GM23338 (cell line): ENCODE measurements at regions not wholly inside any gene's neighbourhood (a gene's known extent, or its start where the extent isn't known, plus 50 kb on each side); places are given as distances from the start of the nearest gene placed in this dataset.

Source experiments
- ATAC-seq: fragments of 200-7000 bp; cut with Tn5 transposase; 3 replicates; pipeline ENCODE4 v1.9.1; 2020
- DNase-seq: peaks from one replicate; pipeline ENCODE4 v3.0.0-alpha.2; 2015; ENCODE audit warnings: low spot score
- H2AFZ ChIP-seq: fragments of 200-600 bp; sonication (generic); 2 replicates; pipeline ENCODE4 v1.8.0; 2016; ENCODE audit warnings: antibody characterized with exemption, mild to moderate bottlenecking, moderate library complexity
- H3F3A ChIP-seq: fragments of 200-600 bp; sonication (generic); replicated peaks from 2 replicates; pipeline ENCODE4 v1.8.0; 2017; ENCODE audit warnings: antibody characterized with exemption, mixed run types, low read depth
- H3K27ac ChIP-seq: fragments of 200-600 bp; sonication (generic); 2 replicates; pipeline ENCODE4 v1.6.1; 2016; ENCODE audit warnings: low read depth
- H3K27me3 ChIP-seq: fragments of 200-600 bp; sonication (generic); 2 replicates; pipeline ENCODE4 v1.8.0; 2016; ENCODE audit warnings: mild to moderate bottlenecking, mixed run types, moderate library complexity; ENCODE audit not compliant: insufficient read depth
- H3K36me3 ChIP-seq: fragments of 200-600 bp; sonication (generic); 2 replicates; pipeline ENCODE4 v1.8.0; 2016; ENCODE audit warnings: mild to moderate bottlenecking; ENCODE audit not compliant: insufficient read depth
- H3K4me1 ChIP-seq: fragments of 200-600 bp; sonication (generic); 2 replicates; pipeline ENCODE4 v1.8.0; 2016; ENCODE audit warnings: mild to moderate bottlenecking, moderate library complexity; ENCODE audit not compliant: insufficient read depth
- H3K4me2 ChIP-seq: fragments of 200-600 bp; sonication (generic); 2 replicates; pipeline ENCODE4 v1.7.1; 2017; ENCODE audit warnings: mixed run types
- H3K4me3 ChIP-seq: fragments of 200-600 bp; sonication (generic); 2 replicates; pipeline ENCODE4 v1.6.1; 2016; ENCODE audit warnings: mixed run types
- H3K79me2 ChIP-seq: fragments of 200-600 bp; sonication (generic); replicated peaks from 2 replicates; pipeline ENCODE4 v1.8.0; 2017; ENCODE audit warnings: mild to moderate bottlenecking; ENCODE audit not compliant: insufficient read depth
- H3K9me2 ChIP-seq: fragments of 200-600 bp; sonication (generic); 2 replicates; pipeline ENCODE4 v1.8.0; 2017; ENCODE audit not compliant: insufficient read depth
- H4K20me1 ChIP-seq: fragments of 200-600 bp; sonication (generic); replicated peaks from 2 replicates; pipeline ENCODE4 v1.8.0; 2017; ENCODE audit warnings: mild to moderate bottlenecking; ENCODE audit not compliant: insufficient read depth
- H3K27ac Mint-ChIP-seq: 2 replicates; pipeline ENCODE4 v1.8.0; 2020; ENCODE audit warnings: inconsistent platforms, mild to moderate bottlenecking, moderate library complexity, mixed read lengths
- H3K27me3 Mint-ChIP-seq: 3 replicates; pipeline ENCODE4 v1.8.0; 2022; ENCODE audit warnings: low read depth, mild to moderate bottlenecking, moderate library complexity, mixed read lengths, inconsistent platforms; ENCODE audit not compliant: insufficient read depth, poor library complexity
- H3K36me3 Mint-ChIP-seq: 3 replicates; pipeline ENCODE4 v1.8.0; 2021; ENCODE audit warnings: low read depth, mild to moderate bottlenecking, inconsistent platforms, moderate library complexity, mixed read lengths
- H3K4me1 Mint-ChIP-seq: 3 replicates; pipeline ENCODE4 v1.8.0; 2020; ENCODE audit warnings: mild to moderate bottlenecking, inconsistent platforms, mixed read lengths
- H3K4me3 Mint-ChIP-seq: 3 replicates; pipeline ENCODE4 v1.8.0; 2021; ENCODE audit warnings: moderate library complexity, mild to moderate bottlenecking, inconsistent platforms, mixed read lengths
- H3K9me3 Mint-ChIP-seq: 3 replicates; pipeline ENCODE4 v1.8.0; 2020; ENCODE audit warnings: moderate library complexity, mild to moderate bottlenecking, inconsistent platforms, mixed read lengths
- CREB1 ChIP-seq: fragments of 250-450 bp; sonication (Bioruptor Pico); IDR thresholded peaks from 2 replicates; pipeline ENCODE4 v1.5.0; 2020; ENCODE audit warnings: low read depth, mild to moderate bottlenecking, moderate library complexity
- CTCF ChIP-seq, 2 experiments: fragments of 200-600 bp in 1 of 2; sonication (generic) in 1 of 2; conservative IDR thresholded peaks; 2 replicates each; pipeline versions ENCODE4 v1.5.1 to v1.6.1; 2016 to 2017; ENCODE audit warnings: antibody characterized with exemption in 2 of 2, low read depth in 2 of 2, mild to moderate bottlenecking in 2 of 2, moderate library complexity in 1 of 2
- ETS1 ChIP-seq: IDR thresholded peaks from 2 replicates; pipeline ENCODE4 v1.6.1; 2016; ENCODE audit warnings: antibody characterized with exemption
- EZH2 ChIP-seq: fragments of 200-600 bp; sonication (generic); IDR thresholded peaks from one replicate; pipeline ENCODE4 v1.8.0; 2017; ENCODE audit warnings: antibody characterized with exemption, mild to moderate bottlenecking, low read depth; ENCODE audit not compliant: unreplicated experiment
- EZH2phosphoT487 ChIP-seq: fragments of 200-600 bp; sonication (generic); IDR thresholded peaks from one replicate; pipeline ENCODE4 v1.8.1; 2018; ENCODE audit warnings: antibody characterized with exemption; ENCODE audit not compliant: unreplicated experiment
- JUNB ChIP-seq: IDR thresholded peaks from one replicate; pipeline ENCODE4 v1.6.1; 2016; ENCODE audit warnings: antibody characterized with exemption; ENCODE audit not compliant: unreplicated experiment
- NANOG ChIP-seq: IDR thresholded peaks from 2 replicates; pipeline ENCODE4 v1.6.1; 2016; ENCODE audit warnings: antibody characterized with exemption, borderline replicate concordance
- POLR2AphosphoS5 ChIP-seq: IDR thresholded peaks from 2 replicates; pipeline ENCODE4 v1.6.1; 2016; ENCODE audit warnings: antibody characterized with exemption, low read depth
- REST ChIP-seq: IDR thresholded peaks from one replicate; pipeline ENCODE4 v1.6.1; 2018; ENCODE audit warnings: antibody characterized with exemption; ENCODE audit not compliant: unreplicated experiment
- STAT1 ChIP-seq: IDR thresholded peaks from one replicate; pipeline ENCODE4 v1.6.1; 2016; ENCODE audit warnings: antibody characterized with exemption; ENCODE audit not compliant: unreplicated experiment
- ZNF114 ChIP-seq: fragments of 250-450 bp; sonication (Bioruptor Pico); IDR thresholded peaks from 2 replicates; pipeline ENCODE4 v1.5.0; 2020; ENCODE audit warnings: mild to moderate bottlenecking, moderate library complexity
- ZNF331 ChIP-seq: fragments of 250-450 bp; sonication (Bioruptor Pico); IDR thresholded peaks from 2 replicates; pipeline ENCODE4 v1.5.0; 2020; ENCODE audit warnings: low read depth, mild to moderate bottlenecking, moderate library complexity
- ZNF462 ChIP-seq: fragments of 250-450 bp; sonication (Bioruptor Pico); IDR thresholded peaks from 2 replicates; pipeline ENCODE4 v1.5.0; 2020; ENCODE audit warnings: mild to moderate bottlenecking, moderate library complexity

- no peaks in the 10 kb centered on the region for H3K79me2 ChIP-seq
- no peaks in the 10 kb centered on the region for H3K4me1 ChIP-seq
- no peak overlapping the region for H2AFZ ChIP-seq
- no peaks in the 10 kb centered on the region for H3K27me3 ChIP-seq
- peaks cover under 1% of the 10 kb centered on the region for H3K27me3 Mint-ChIP-seq
- H3K4me3 ChIP-seq, result no peak overlapping the region
- no peaks in the 10 kb centered on the region for H3K36me3 Mint-ChIP-seq
- ATAC-seq, result no peak
- H4K20me1 ChIP-seq, result no peaks in the 10 kb centered on the region
- no peaks in the 10 kb centered on the region for H3F3A ChIP-seq
- no peak overlapping the region for H3K27ac Mint-ChIP-seq
- no peaks in the 10 kb centered on the region for H3K9me2 ChIP-seq
- no peaks in the 10 kb centered on the region; the same call in 2 of the 3 replicates for H3K9me3 Mint-ChIP-seq
- no peak overlapping the region for H3K4me2 ChIP-seq
- H3K4me3 Mint-ChIP-seq, result no peak overlapping the region
- no peak overlapping the region for H3K27ac ChIP-seq
- H3K4me1 Mint-ChIP-seq, result peaks cover 9% of the 10 kb centered on the region; the same call in 2 of the 3 replicates
- no peaks in the 10 kb centered on the region for H3K36me3 ChIP-seq
- no peak for DNase-seq
- no peak for TF ChIP-seq ZNF114 (CRISPR knock-in tag)
- TF ChIP-seq ETS1, result no peak
- TF ChIP-seq EZH2phosphoT487, result no peak
- no peak for TF ChIP-seq STAT1
- no peak for TF ChIP-seq EZH2
- no peak for TF ChIP-seq ZNF462
- no peak for TF ChIP-seq ZNF331 (CRISPR knock-in tag)
- no peak for TF ChIP-seq REST
- no peak for TF ChIP-seq CREB1 (CRISPR knock-in tag)
- no peak for TF ChIP-seq POLR2AphosphoS5
- TF ChIP-seq JUNB, result no peak
- no peak for TF ChIP-seq CTCF (conservative IDR thresholded peaks at IDR 0.05; ENCODE audit: low read depth in 2 of 2)
- no peak for TF ChIP-seq NANOG
Measured at GRCh38 chr2:175571078-175571653, 389.7 kb upstream of the ATP5MC3 start.
